ENCODE measurements at regions not wholly inside any gene's neighbourhood (a gene's known extent, or its start where the extent isn't known, plus 50 kb on each side); places are given as distances from the start of the nearest gene placed in this dataset.
"Not testable (repeated sequence)": the region's sequence is repeated elsewhere in the genome, so short reads cannot be mapped to it uniquely, and the experiment has no call there.

GRCh38 chr2:107721178-107721577, 105.5 kb upstream of the RGPD4 start:
- no peak for TF ChIP-seq CTCF (IDR thresholded peaks at IDR 0.05; ENCODE audit: insufficient read depth, low read length, poor library complexity, severe bottlenecking)
- DNase-seq (ENCODE audit: extremely low read depth, insufficient read length): no peak
- no peaks in the 10 kb centered on the region for H3K27me3 ChIP-seq (replicated peaks; ENCODE audit: control insufficient read depth, insufficient read depth, low read length)
- no peaks in the 10 kb centered on the region for H3K36me3 ChIP-seq (ENCODE audit: control insufficient read depth, insufficient read depth, low read length)
- no peak overlapping the region for H3K4me3 ChIP-seq (replicated peaks; ENCODE audit: low read depth, low read length)

- DNase-seq (ENCODE audit: extremely low read depth, insufficient read length): no peak
- TF ChIP-seq CTCF (IDR thresholded peaks at IDR 0.05; ENCODE audit: insufficient read depth, low read length, poor library complexity, severe bottlenecking): no peak
- H3K36me3 ChIP-seq (ENCODE audit: control insufficient read depth, insufficient read depth, low read length): no peaks in the 10 kb centered on the region
- no peaks in the 10 kb centered on the region for H3K27me3 ChIP-seq (replicated peaks; ENCODE audit: control insufficient read depth, insufficient read depth, low read length)
- no peak overlapping the region for H3K4me3 ChIP-seq (replicated peaks; ENCODE audit: low read depth, low read length)
Observed at GRCh38 chr2:107721586-107721985, 105.1 kb upstream of the RGPD4 start.

- H3K36me3 ChIP-seq (ENCODE audit: control insufficient read depth, insufficient read depth, low read length); H3K27me3 ChIP-seq (replicated peaks; ENCODE audit: control insufficient read depth, insufficient read depth, low read length); DNase-seq (ENCODE audit: extremely low read depth, insufficient read length); H3K4me3 ChIP-seq (replicated peaks; ENCODE audit: low read depth, low read length): not testable (repeated sequence)
Observed at GRCh38 chr2:107725824-107726223, 100.9 kb upstream of the RGPD4 start.

- Histone ChIP-seq H3K36me3 (ENCODE audit: control insufficient read depth, insufficient read depth, low read length) (no peaks in the 10 kb centered on the region), H3K4me3 (replicated peaks; ENCODE audit: low read depth, low read length) (no peak overlapping the region), H3K27me3 (replicated peaks; ENCODE audit: control insufficient read depth, insufficient read depth, low read length) (no peaks in the 10 kb centered on the region)
- TF ChIP-seq CTCF (IDR thresholded peaks at IDR 0.05; ENCODE audit: insufficient read depth, low read length, poor library complexity, severe bottlenecking): no peak
- no peak for DNase-seq (ENCODE audit: extremely low read depth, insufficient read length)
Observed at GRCh38 chr2:107727318-107727717, 99.4 kb upstream of the RGPD4 start.

GRCh38 chr2:107728586-107728985, 98.1 kb upstream of the RGPD4 start:
- no peaks in the 10 kb centered on the region for H3K36me3 ChIP-seq (ENCODE audit: control insufficient read depth, insufficient read depth, low read length)
- TF ChIP-seq CTCF (IDR thresholded peaks at IDR 0.05; ENCODE audit: insufficient read depth, low read length, poor library complexity, severe bottlenecking): no peak
- DNase-seq (ENCODE audit: extremely low read depth, insufficient read length): no peak
- H3K27me3 ChIP-seq (replicated peaks; ENCODE audit: control insufficient read depth, insufficient read depth, low read length): no peaks in the 10 kb centered on the region
- no peak overlapping the region for H3K4me3 ChIP-seq (replicated peaks; ENCODE audit: low read depth, low read length)

- DNase-seq (ENCODE audit: extremely low read depth, insufficient read length): no peak
Observed at GRCh38 chr2:107729440-107729839, 97.3 kb upstream of the RGPD4 start.

More at GRCh38 chr2:107729440-107729839, 97.3 kb upstream of the RGPD4 start:
- no peak overlapping the region for H3K4me3 ChIP-seq (replicated peaks; ENCODE audit: low read depth, low read length)
- H3K36me3 ChIP-seq (ENCODE audit: control insufficient read depth, insufficient read depth, low read length): no peaks in the 10 kb centered on the region
- no peak for TF ChIP-seq CTCF (IDR thresholded peaks at IDR 0.05; ENCODE audit: insufficient read depth, low read length, poor library complexity, severe bottlenecking)
- H3K27me3 ChIP-seq (replicated peaks; ENCODE audit: control insufficient read depth, insufficient read depth, low read length): no peaks in the 10 kb centered on the region

Data from GM06990 (cell line).